ENCODE measurements at regions not wholly inside any gene's neighbourhood (a gene's known extent, or its start where the extent isn't known, plus 50 kb on each side); places are given as distances from the start of the nearest gene placed in this dataset.

- TF ChIP-seq, protein P1, sequence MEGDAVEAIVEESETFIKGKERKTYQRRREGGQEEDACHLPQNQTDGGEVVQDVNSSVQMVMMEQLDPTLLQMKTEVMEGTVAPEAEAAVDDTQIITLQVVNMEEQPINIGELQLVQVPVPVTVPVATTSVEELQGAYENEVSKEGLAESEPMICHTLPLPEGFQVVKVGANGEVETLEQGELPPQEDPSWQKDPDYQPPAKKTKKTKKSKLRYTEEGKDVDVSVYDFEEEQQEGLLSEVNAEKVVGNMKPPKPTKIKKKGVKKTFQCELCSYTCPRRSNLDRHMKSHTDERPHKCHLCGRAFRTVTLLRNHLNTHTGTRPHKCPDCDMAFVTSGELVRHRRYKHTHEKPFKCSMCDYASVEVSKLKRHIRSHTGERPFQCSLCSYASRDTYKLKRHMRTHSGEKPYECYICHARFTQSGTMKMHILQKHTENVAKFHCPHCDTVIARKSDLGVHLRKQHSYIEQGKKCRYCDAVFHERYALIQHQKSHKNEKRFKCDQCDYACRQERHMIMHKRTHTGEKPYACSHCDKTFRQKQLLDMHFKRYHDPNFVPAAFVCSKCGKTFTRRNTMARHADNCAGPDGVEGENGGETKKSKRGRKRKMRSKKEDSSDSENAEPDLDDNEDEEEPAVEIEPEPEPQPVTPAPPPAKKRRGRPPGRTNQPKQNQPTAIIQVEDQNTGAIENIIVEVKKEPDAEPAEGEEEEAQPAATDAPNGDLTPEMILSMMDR (IDR thresholded peaks at IDR 0.05) = no peak
- TF ChIP-seq POLR2A (IDR thresholded peaks at IDR 0.05) = no peak
Observed at GRCh38 chr2:3966470-3966869, 263.1 kb downstream of the DCDC2C start.

Measured in thyroid gland (tissue), 4 donors.